MM.1S (cell line): ENCODE measurements at regions not wholly inside any gene's neighbourhood (a gene's known extent, or its start where the extent isn't known, plus 50 kb on each side); places are given as distances from the start of the nearest gene placed in this dataset.

Experiments used
- CTCF ChIP-seq: fragments of 300-600 bp; sonication (generic); IDR thresholded peaks from 2 replicates; pipeline ENCODE4 v1.5.1; 2016; ENCODE audit warnings: antibody characterized with exemption, low read length, mixed read lengths
- EZH2 ChIP-seq: fragments of 300-600 bp; sonication (generic); optimal IDR thresholded peaks from 2 replicates; pipeline ENCODE3; 2017; ENCODE audit warnings: low read depth, mild to moderate bottlenecking, antibody characterized with exemption, low read length, mixed read lengths

- TF ChIP-seq CTCF = no peak
- TF ChIP-seq EZH2 = no peak
Observed at GRCh38 chr14:53380052-53380866, 227.1 kb upstream of the DDHD1 start.
